ENCODE measurements at regions not wholly inside any gene's neighbourhood (a gene's known extent, or its start where the extent isn't known, plus 50 kb on each side); places are given as distances from the start of the nearest gene placed in this dataset.

GRCh38 chr2:13104723-13105122, 388.0 kb downstream of the TRIB2 start:
- TF ChIP-seq CTCF (IDR thresholded peaks at IDR 0.05; ENCODE audit: insufficient read depth, low read length, poor library complexity, severe bottlenecking), result no peak
- no peak for TF ChIP-seq EZH2phosphoT487 (conservative IDR thresholded peaks at IDR 0.05; ENCODE audit: low read length)
